ENCODE measurements at regions not wholly inside any gene's neighbourhood (a gene's known extent, or its start where the extent isn't known, plus 50 kb on each side); places are given as distances from the start of the nearest gene placed in this dataset.

- H3K4me3 ChIP-seq (ENCODE audit: low read depth, low read length) = no peak overlapping the region
- in situ Hi-C loops (cut with HindIII; ENCODE audit: low sequenced_read_pairs) = no loop called here
- TF ChIP-seq CTCF (IDR thresholded peaks at IDR 0.05; ENCODE audit: low read depth, low read length) = no peak
- no peak for DNase-seq (ENCODE audit: low read depth, low spot score)
Measured at GRCh38 chr5:105587963-105588662, 2025.5 kb upstream of the NUDT12 start.

DNA sequence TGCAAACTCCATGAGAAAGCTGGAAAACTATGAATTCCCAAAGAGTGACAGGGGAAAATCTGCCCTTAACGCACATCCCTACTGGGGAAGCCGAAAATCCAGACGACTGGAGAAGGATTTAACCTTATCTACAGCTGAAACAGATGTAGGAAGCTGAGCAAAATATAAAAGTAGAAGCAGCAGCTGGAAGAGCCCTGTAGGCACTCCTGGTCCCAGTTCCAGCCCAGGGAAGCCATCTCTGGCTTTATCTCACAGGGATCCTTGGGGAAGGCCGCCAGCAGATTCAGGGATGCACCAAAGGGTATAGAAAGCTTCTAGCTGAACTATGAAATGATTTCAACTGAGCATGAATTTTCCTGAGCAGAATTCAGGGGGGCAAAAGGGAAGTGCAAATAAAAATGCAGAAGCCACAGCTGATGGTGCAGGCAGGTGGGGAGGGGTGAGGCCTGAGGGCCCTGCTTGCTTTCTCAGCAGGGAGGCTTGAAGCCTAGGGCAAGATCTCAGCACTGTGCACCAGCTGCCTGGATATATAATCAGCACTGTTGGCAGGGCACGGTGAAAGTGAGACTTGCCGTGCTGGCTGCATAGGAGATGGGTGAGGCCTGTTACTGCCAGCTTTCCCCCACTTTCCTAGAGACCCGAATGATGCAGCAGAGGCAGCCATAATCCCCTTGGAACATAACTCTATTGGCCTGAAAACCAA lies 2019.5 kb upstream of the NUDT12 start:
- no peak for DNase-seq (ENCODE audit: low read depth, low spot score)
- H3K4me3 ChIP-seq (ENCODE audit: low read depth, low read length) = no peak overlapping the region
- in situ Hi-C loops (cut with HindIII; ENCODE audit: low sequenced_read_pairs) = no loop called here
- no peak for TF ChIP-seq CTCF (IDR thresholded peaks at IDR 0.05; ENCODE audit: low read depth, low read length)

GRCh38 chr5:105573575-105573974 lies 2011.0 kb upstream of the NUDT12 start:
- in situ Hi-C loops (cut with HindIII; ENCODE audit: low sequenced_read_pairs) = no loop called here
- no peak for DNase-seq (ENCODE audit: low read depth, low spot score)
- no peak for TF ChIP-seq CTCF (IDR thresholded peaks at IDR 0.05; ENCODE audit: low read depth, low read length)
- H3K4me3 ChIP-seq (ENCODE audit: low read depth, low read length) = no peak overlapping the region

GRCh38 chr5:105565531-105565930 lies 2002.9 kb upstream of the NUDT12 start:
- no peak for TF ChIP-seq CTCF (IDR thresholded peaks at IDR 0.05; ENCODE audit: low read depth, low read length)
- DNase-seq (ENCODE audit: low read depth, low spot score) = no peak
- no peak overlapping the region for H3K4me3 ChIP-seq (ENCODE audit: low read depth, low read length)
- in situ Hi-C loops (cut with HindIII; ENCODE audit: low sequenced_read_pairs) = no loop called here

DNA sequence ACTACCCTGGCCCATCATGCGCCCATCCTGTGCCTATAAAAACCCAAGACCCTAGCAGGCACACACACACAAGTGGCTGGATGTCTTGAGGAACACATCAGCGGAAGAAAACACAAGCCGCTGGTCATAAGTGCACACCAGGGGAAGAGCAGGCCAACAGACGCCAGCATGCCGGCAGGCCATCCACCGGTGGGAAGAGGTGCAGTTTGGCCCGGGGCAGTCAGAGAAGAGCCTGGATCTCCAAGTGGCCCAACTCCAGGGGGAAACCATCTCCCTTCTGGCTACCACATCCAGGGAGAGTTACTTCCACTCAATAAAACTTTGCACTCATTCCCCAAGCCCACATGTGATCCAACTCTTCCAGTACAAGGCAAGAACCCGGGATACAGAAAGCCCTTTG lies 2001.3 kb upstream of the NUDT12 start:
- in situ Hi-C loops (cut with HindIII; ENCODE audit: low sequenced_read_pairs) = no loop called here
- no peak for DNase-seq (ENCODE audit: low read depth, low spot score)
- H3K4me3 ChIP-seq (ENCODE audit: low read depth, low read length) = no peak overlapping the region
- no peak for TF ChIP-seq CTCF (IDR thresholded peaks at IDR 0.05; ENCODE audit: low read depth, low read length)

GRCh38 chr5:105554568-105555169 lies 1992.1 kb upstream of the NUDT12 start:
- no peak for TF ChIP-seq CTCF (IDR thresholded peaks at IDR 0.05; ENCODE audit: low read depth, low read length)
- peak; percentile 81 for DNase-seq (ENCODE audit: low read depth, low spot score)
- in situ Hi-C loops (cut with HindIII; ENCODE audit: low sequenced_read_pairs) = no loop called here
- H3K4me3 ChIP-seq (ENCODE audit: low read depth, low read length) = no peak overlapping the region
